OCI-LY1 (cell line): ENCODE measurements at regions not wholly inside any gene's neighbourhood (a gene's known extent, or its start where the extent isn't known, plus 50 kb on each side); places are given as distances from the start of the nearest gene placed in this dataset.

Experiments used
- CTCF ChIP-seq: fragments of 200-600 bp; sonication (generic), shearing (Covaris generic); IDR thresholded peaks from 2 replicates; pipeline ENCODE4 v1.5.1; 2017; ENCODE audit warnings: mild to moderate bottlenecking, antibody characterized with exemption, low read length, moderate library complexity, mixed read lengths
- EZH2 ChIP-seq: fragments of 200-600 bp; sonication (generic), shearing (Covaris generic); IDR thresholded peaks from 2 replicates; pipeline ENCODE4 v1.8.0; 2017; ENCODE audit warnings: borderline replicate concordance, mixed run types, mild to moderate bottlenecking, antibody characterized with exemption, low read length, moderate library complexity, mixed read lengths

GRCh38 chr3:82816086-82816485 lies 1054.6 kb upstream of the GBE1 start:
- TF ChIP-seq CTCF (no peak), EZH2 (no peak)
